HG02885 (cell line): ENCODE measurements at regions not wholly inside any gene's neighbourhood (a gene's known extent, or its start where the extent isn't known, plus 50 kb on each side); places are given as distances from the start of the nearest gene placed in this dataset.

ENCODE experiments used
- ATAC-seq: cut with Tn5 transposase; IDR thresholded peaks from one replicate; pipeline ENCODE4 v1.9.1; 2021; ENCODE audit warnings: mild to moderate bottlenecking; ENCODE audit not compliant: unreplicated experiment, poor library complexity

GRCh38 chr1:42035830-42036604 is 117.2 kb upstream of the GUCA2B start:
- peak; percentile 91 for ATAC-seq

- ATAC-seq = peak; percentile 80
These were observed 116.6 kb upstream of the HIVEP3 start for GRCh38 chr1:42035205-42035829.

- ATAC-seq = no peak
These were observed 115.7 kb upstream of the HIVEP3 start for GRCh38 chr1:42034426-42034825.

GRCh38 chr1:42033629-42034028 is 114.9 kb upstream of the HIVEP3 start:
- ATAC-seq = no peak

- no peak for ATAC-seq
These were observed 99.0 kb upstream of the HIVEP3 start for GRCh38 chr1:42017730-42018129.

- no peak for ATAC-seq
These were observed 98.5 kb upstream of the HIVEP3 start for GRCh38 chr1:42017259-42017658.

GRCh38 chr1:42014823-42015222 is 96.1 kb upstream of the HIVEP3 start:
- no peak for ATAC-seq

GRCh38 chr1:42013881-42014470 is 95.3 kb upstream of the HIVEP3 start:
- ATAC-seq = no peak

- ATAC-seq = no peak
These were observed 94.1 kb upstream of the HIVEP3 start for GRCh38 chr1:42012852-42013251.

GRCh38 chr1:42010381-42010780 is 91.7 kb upstream of the HIVEP3 start:
- ATAC-seq = no peak

GRCh38 chr1:42008264-42008663 is 89.5 kb upstream of the HIVEP3 start:
- no peak for ATAC-seq

- no peak for ATAC-seq
These were observed 88.1 kb upstream of the HIVEP3 start for GRCh38 chr1:42006836-42007235.

GRCh38 chr1:42006093-42006492 is 87.4 kb upstream of the HIVEP3 start:
- no peak for ATAC-seq

- ATAC-seq = no peak
These were observed 86.8 kb upstream of the HIVEP3 start for GRCh38 chr1:42005530-42005929.

GRCh38 chr1:42004860-42005259 is 86.1 kb upstream of the HIVEP3 start:
- no peak for ATAC-seq

- no peak for ATAC-seq
These were observed 85.6 kb upstream of the HIVEP3 start for GRCh38 chr1:42004322-42004721.

- no peak for ATAC-seq
These were observed 84.7 kb upstream of the HIVEP3 start for GRCh38 chr1:42003433-42003832.

GRCh38 chr1:42002220-42002619 is 83.5 kb upstream of the HIVEP3 start:
- ATAC-seq = no peak

GRCh38 chr1:42000766-42001165 is 82.0 kb upstream of the HIVEP3 start:
- no peak for ATAC-seq

GRCh38 chr1:41999884-42000283 is 81.2 kb upstream of the HIVEP3 start:
- ATAC-seq = no peak

- ATAC-seq = no peak
These were observed 79.5 kb upstream of the HIVEP3 start for GRCh38 chr1:41998250-41998649.

GRCh38 chr1:41997153-41997552 is 78.4 kb upstream of the HIVEP3 start:
- no peak for ATAC-seq
